ENCODE measurements at regions not wholly inside any gene's neighbourhood (a gene's known extent, or its start where the extent isn't known, plus 50 kb on each side); places are given as distances from the start of the nearest gene placed in this dataset.
"Not testable (repeated sequence)": the region's sequence is repeated elsewhere in the genome, so short reads cannot be mapped to it uniquely, and the experiment has no call there.

- Mint-ChIP-seq H3K27ac (no peak overlapping the region), H3K9me3 (no peaks in the 10 kb centered on the region), H3K27me3 (ENCODE audit: low read depth) (peaks cover 19% of the 10 kb centered on the region), H3K4me3 (ENCODE audit: low read depth) (no peak overlapping the region), H3K36me3 (ENCODE audit: low read depth) (no peaks in the 10 kb centered on the region), H3K4me1 (ENCODE audit: low read depth) (peaks cover 3% of the 10 kb centered on the region)
- DNase-seq (ENCODE audit: low spot score) = no peak
- intact Hi-C loops (cut with micrococcal nuclease) = no loop called here
Observed at GRCh38 chr2:173568054-173568453, 213.4 kb downstream of the CDCA7 start.

GRCh38 chr2:173571021-173571821 lies 216.5 kb downstream of the CDCA7 start:
- intact Hi-C loops (cut with micrococcal nuclease) = no loop called here
- peaks cover 3% of the 10 kb centered on the region for H3K4me1 Mint-ChIP-seq (ENCODE audit: low read depth)
- H3K36me3 Mint-ChIP-seq (ENCODE audit: low read depth) = no peaks in the 10 kb centered on the region
- no peak overlapping the region for H3K4me3 Mint-ChIP-seq (ENCODE audit: low read depth)
- peaks cover 15% of the 10 kb centered on the region for H3K27me3 Mint-ChIP-seq (ENCODE audit: low read depth)
- no peak overlapping the region for H3K27ac Mint-ChIP-seq
- DNase-seq (ENCODE audit: low spot score) = no peak
- H3K9me3 Mint-ChIP-seq = no peaks in the 10 kb centered on the region

- Mint-ChIP-seq H3K4me3 (ENCODE audit: low read depth) (no peak overlapping the region), H3K9me3 (no peaks in the 10 kb centered on the region), H3K4me1 (ENCODE audit: low read depth) (peaks cover 3% of the 10 kb centered on the region), H3K27me3 (ENCODE audit: low read depth) (peaks cover 15% of the 10 kb centered on the region), H3K36me3 (ENCODE audit: low read depth) (no peaks in the 10 kb centered on the region), H3K27ac (no peak overlapping the region)
- no peak for DNase-seq (ENCODE audit: low spot score)
- intact Hi-C loops (cut with micrococcal nuclease) = no loop called here
Observed at GRCh38 chr2:173571887-173572680, 217.4 kb downstream of the CDCA7 start.

- Mint-ChIP-seq H3K9me3 (no peaks in the 10 kb centered on the region), H3K36me3 (ENCODE audit: low read depth) (no peaks in the 10 kb centered on the region), H3K4me3 (ENCODE audit: low read depth) (no peak overlapping the region), H3K27ac (no peak overlapping the region), H3K27me3 (ENCODE audit: low read depth) (peaks cover 15% of the 10 kb centered on the region), H3K4me1 (ENCODE audit: low read depth) (peaks cover 3% of the 10 kb centered on the region)
- no peak for DNase-seq (ENCODE audit: low spot score)
- intact Hi-C loops (cut with micrococcal nuclease) = no loop called here
Observed at GRCh38 chr2:173572848-173573247, 218.2 kb downstream of the CDCA7 start.

GRCh38 chr2:173573782-173574181 lies 219.1 kb downstream of the CDCA7 start:
- H3K9me3 Mint-ChIP-seq; intact Hi-C loops (cut with micrococcal nuclease); H3K4me1 Mint-ChIP-seq (ENCODE audit: low read depth); H3K36me3 Mint-ChIP-seq (ENCODE audit: low read depth); H3K4me3 Mint-ChIP-seq (ENCODE audit: low read depth); H3K27ac Mint-ChIP-seq; DNase-seq (ENCODE audit: low spot score): not testable (repeated sequence)
- peaks cover 15% of the 10 kb centered on the region for H3K27me3 Mint-ChIP-seq (ENCODE audit: low read depth)

GRCh38 chr2:173574324-173575112 lies 219.8 kb downstream of the CDCA7 start:
- H3K4me3 Mint-ChIP-seq (ENCODE audit: low read depth) = no peak overlapping the region
- no peaks in the 10 kb centered on the region for H3K9me3 Mint-ChIP-seq
- H3K27me3 Mint-ChIP-seq (ENCODE audit: low read depth) = peaks cover 15% of the 10 kb centered on the region
- no peaks in the 10 kb centered on the region for H3K36me3 Mint-ChIP-seq (ENCODE audit: low read depth)
- peaks cover 3% of the 10 kb centered on the region for H3K4me1 Mint-ChIP-seq (ENCODE audit: low read depth)
- no peak for DNase-seq (ENCODE audit: low spot score)
- intact Hi-C loops (cut with micrococcal nuclease) = no loop called here
- H3K27ac Mint-ChIP-seq = no peak overlapping the region

- Mint-ChIP-seq H3K4me3 (ENCODE audit: low read depth) (no peak overlapping the region), H3K4me1 (ENCODE audit: low read depth) (no peaks in the 10 kb centered on the region), H3K27ac (no peak overlapping the region), H3K36me3 (ENCODE audit: low read depth) (no peaks in the 10 kb centered on the region), H3K27me3 (ENCODE audit: low read depth) (peaks cover 7% of the 10 kb centered on the region), H3K9me3 (no peaks in the 10 kb centered on the region)
- no peak for DNase-seq (ENCODE audit: low spot score)
- intact Hi-C loops (cut with micrococcal nuclease) = no loop called here
Observed at GRCh38 chr2:173578404-173579107, 223.9 kb downstream of the CDCA7 start.

- no peak for DNase-seq (ENCODE audit: low spot score)
- Mint-ChIP-seq H3K27ac (no peak overlapping the region), H3K9me3 (no peaks in the 10 kb centered on the region), H3K27me3 (ENCODE audit: low read depth) (peaks cover 10% of the 10 kb centered on the region), H3K36me3 (ENCODE audit: low read depth) (no peaks in the 10 kb centered on the region), H3K4me3 (ENCODE audit: low read depth) (no peak overlapping the region), H3K4me1 (ENCODE audit: low read depth) (no peaks in the 10 kb centered on the region)
- intact Hi-C loops (cut with micrococcal nuclease) = no loop called here
Observed at GRCh38 chr2:173580351-173580750, 225.7 kb downstream of the CDCA7 start.

- Mint-ChIP-seq H3K27me3 (ENCODE audit: low read depth) (peaks cover 10% of the 10 kb centered on the region), H3K36me3 (ENCODE audit: low read depth) (no peaks in the 10 kb centered on the region)
- intact Hi-C loops (cut with micrococcal nuclease) = no loop called here
Observed at GRCh38 chr2:173580956-173581355, 226.3 kb downstream of the CDCA7 start.

GRCh38 chr2:173583196-173583595 lies 228.5 kb downstream of the CDCA7 start:
- no peaks in the 10 kb centered on the region for H3K9me3 Mint-ChIP-seq
- H3K36me3 Mint-ChIP-seq (ENCODE audit: low read depth) = no peaks in the 10 kb centered on the region
- no peak overlapping the region for H3K27ac Mint-ChIP-seq
- no peak overlapping the region for H3K4me3 Mint-ChIP-seq (ENCODE audit: low read depth)
- H3K4me1 Mint-ChIP-seq (ENCODE audit: low read depth) = no peaks in the 10 kb centered on the region
- DNase-seq (ENCODE audit: low spot score) = no peak
- intact Hi-C loops (cut with micrococcal nuclease) = no loop called here
- H3K27me3 Mint-ChIP-seq (ENCODE audit: low read depth) = peaks cover 12% of the 10 kb centered on the region

More at GRCh38 chr2:173580956-173581355, 226.3 kb downstream of the CDCA7 start:
- Mint-ChIP-seq H3K4me3 (ENCODE audit: low read depth) (no peak overlapping the region), H3K9me3 (no peaks in the 10 kb centered on the region), H3K4me1 (ENCODE audit: low read depth) (no peaks in the 10 kb centered on the region), H3K27ac (no peak overlapping the region)
- no peak for DNase-seq (ENCODE audit: low spot score)

- H3K4me3 Mint-ChIP-seq (ENCODE audit: low read depth) = no peak overlapping the region
- H3K27me3 Mint-ChIP-seq (ENCODE audit: low read depth) = peaks cover 12% of the 10 kb centered on the region
Observed at GRCh38 chr2:173584000-173584399, 229.3 kb downstream of the CDCA7 start.

GRCh38 chr2:173584676-173585458 lies 230.2 kb downstream of the CDCA7 start:
- no peak overlapping the region for H3K4me3 Mint-ChIP-seq (ENCODE audit: low read depth)

More at GRCh38 chr2:173584000-173584399, 229.3 kb downstream of the CDCA7 start:
- Mint-ChIP-seq H3K4me1 (ENCODE audit: low read depth) (no peaks in the 10 kb centered on the region), H3K9me3 (no peaks in the 10 kb centered on the region), H3K36me3 (ENCODE audit: low read depth) (no peaks in the 10 kb centered on the region), H3K27ac (no peak overlapping the region)
- intact Hi-C loops (cut with micrococcal nuclease) = no loop called here
- no peak for DNase-seq (ENCODE audit: low spot score)

More at GRCh38 chr2:173584676-173585458, 230.2 kb downstream of the CDCA7 start:
- no peaks in the 10 kb centered on the region for H3K4me1 Mint-ChIP-seq (ENCODE audit: low read depth)
- DNase-seq (ENCODE audit: low spot score) = no peak
- intact Hi-C loops (cut with micrococcal nuclease) = no loop called here
- no peaks in the 10 kb centered on the region for H3K36me3 Mint-ChIP-seq (ENCODE audit: low read depth)
- no peaks in the 10 kb centered on the region for H3K9me3 Mint-ChIP-seq
- H3K27ac Mint-ChIP-seq = no peak overlapping the region
- peaks cover 12% of the 10 kb centered on the region for H3K27me3 Mint-ChIP-seq (ENCODE audit: low read depth)
